HEK293 (cell line): ENCODE measurements at regions not wholly inside any gene's neighbourhood (a gene's known extent, or its start where the extent isn't known, plus 50 kb on each side); places are given as distances from the start of the nearest gene placed in this dataset.

ENCODE experiments used
- CTCF ChIA-PET: fragments of 350-600 bp; formaldehyde crosslinking; extraction: SDS; loops from one replicate; lab custom pipeline; 2021; ENCODE audit warnings: antibody characterized with exemption; lab: Yijun Ruan, JAX
- POLR2A ChIA-PET: fragments of 300-600 bp; formaldehyde crosslinking; extraction: SDS; loops from one replicate; lab custom pipeline; 2020; ENCODE audit warnings: antibody characterized with exemption, inconsistent platforms; lab: Yijun Ruan, JAX
- H3K27ac ChIP-seq: fragments of 200-500 bp; sonication (Bioruptor generic); 2 replicates; pipeline ENCODE4 v1.5.1; 2014; ENCODE audit warnings: low read depth, low read length, control low read depth, inconsistent platforms; ENCODE audit errors: extremely low read depth
- H3K36me3 ChIP-seq, 2 experiments: fragments of 200-500 bp in 1 of 2; sonication (Bioruptor generic) in 1 of 2; 1 replicate in 1 of 2; 2 replicates in 1 of 2; pipeline ENCODE4 v1.5.1; 2014 to 2017; ENCODE audit warnings: inconsistent platforms in 2 of 2, low read length in 2 of 2; ENCODE audit not compliant: control insufficient read depth in 2 of 2, insufficient read depth in 1 of 2
- H3K4me1 ChIP-seq: fragments of 200-500 bp; sonication (Bioruptor generic); 2 replicates; pipeline ENCODE4 v1.5.1; 2014; ENCODE audit warnings: mild to moderate bottlenecking, low read length, inconsistent platforms; ENCODE audit not compliant: control insufficient read depth, insufficient read depth
- H3K4me3 ChIP-seq: 2 replicates; pipeline ENCODE4 v1.5.1; 2011; ENCODE audit warnings: low read depth, mild to moderate bottlenecking, control low read depth, low read length, moderate library complexity
- H3K9me3 ChIP-seq: fragments of 200-500 bp; sonication (Bioruptor generic); 2 replicates; pipeline ENCODE4 v1.5.1; 2014; ENCODE audit warnings: low read depth, low read length, inconsistent platforms; ENCODE audit not compliant: control insufficient read depth, insufficient read depth
- AEBP2 ChIP-seq: fragments of 450-650 bp; formaldehyde crosslinking; IDR thresholded peaks from 2 replicates; pipeline ENCODE4 v1.5.1; 2016; ENCODE audit warnings: missing biosample characterization, missing genetic modification characterization, borderline replicate concordance
- BCL11A ChIP-seq: fragments of 450-650 bp; formaldehyde crosslinking; IDR thresholded peaks from 2 replicates; pipeline ENCODE4 v1.5.1; 2016; ENCODE audit warnings: low read depth, missing biosample characterization, missing genetic modification characterization
- HIC1 ChIP-seq: fragments of 450-650 bp; formaldehyde crosslinking; IDR thresholded peaks from 2 replicates; pipeline ENCODE4 v1.5.1; 2016; ENCODE audit warnings: missing biosample characterization, missing genetic modification characterization
- HOXD13 ChIP-seq: sonication (generic); formaldehyde crosslinking; IDR thresholded peaks from 2 replicates; pipeline ENCODE4 v1.8.0; 2022; ENCODE audit warnings: missing genetic modification reagents, borderline replicate concordance
- MZF1 ChIP-seq: fragments of 450-650 bp; formaldehyde crosslinking; IDR thresholded peaks from 2 replicates; pipeline ENCODE4 v1.5.1; 2017; ENCODE audit warnings: missing biosample characterization, missing genetic modification characterization, borderline replicate concordance
- SP7 ChIP-seq: fragments of 450-650 bp; formaldehyde crosslinking; IDR thresholded peaks from 2 replicates; pipeline ENCODE4 v1.5.1; 2016; ENCODE audit warnings: missing biosample characterization, missing genetic modification characterization
- TRIM28 ChIP-seq: IDR thresholded peaks from 2 replicates; pipeline ENCODE4 v1.6.1; 2011; ENCODE audit warnings: low read length, control low read depth, borderline replicate concordance
- ZBTB48 ChIP-seq: fragments of 450-650 bp; formaldehyde crosslinking; IDR thresholded peaks from 2 replicates; pipeline ENCODE4 v1.5.1; 2016; ENCODE audit warnings: missing biosample characterization, missing genetic modification characterization
- ZBTB8A ChIP-seq: fragments of 450-650 bp; formaldehyde crosslinking; IDR thresholded peaks from 2 replicates; pipeline ENCODE4 v1.5.1; 2016; ENCODE audit warnings: missing biosample characterization, missing genetic modification characterization
- ZFP37 ChIP-seq: fragments of 450-650 bp; formaldehyde crosslinking; IDR thresholded peaks from 2 replicates; pipeline ENCODE4 v1.5.1; 2016; ENCODE audit warnings: missing biosample characterization, missing genetic modification characterization
- ZNF133 ChIP-seq: fragments of 450-650 bp; formaldehyde crosslinking; IDR thresholded peaks from 2 replicates; pipeline ENCODE4 v1.5.1; 2016; ENCODE audit warnings: missing biosample characterization, missing genetic modification characterization
- ZNF148 ChIP-seq: fragments of 450-650 bp; formaldehyde crosslinking; IDR thresholded peaks from 2 replicates; pipeline ENCODE4 v1.5.0; 2017; ENCODE audit warnings: missing biosample characterization, missing genetic modification characterization, borderline replicate concordance
- ZNF169 ChIP-seq: fragments of 450-650 bp; formaldehyde crosslinking; IDR thresholded peaks from 2 replicates; pipeline ENCODE4 v1.5.1; 2016; ENCODE audit warnings: missing biosample characterization, missing genetic modification characterization
- ZNF18 ChIP-seq: fragments of 450-650 bp; formaldehyde crosslinking; IDR thresholded peaks from 2 replicates; pipeline ENCODE4 v1.5.1; 2016; ENCODE audit warnings: missing biosample characterization, missing genetic modification characterization
- ZNF404 ChIP-seq: fragments of 450-650 bp; formaldehyde crosslinking; IDR thresholded peaks from 2 replicates; pipeline ENCODE4 v1.5.1; 2017; ENCODE audit warnings: missing biosample characterization, missing genetic modification characterization
- ZNF416 ChIP-seq: fragments of 450-650 bp; formaldehyde crosslinking; IDR thresholded peaks from 2 replicates; pipeline ENCODE4 v1.5.1; 2016; ENCODE audit warnings: missing biosample characterization, missing genetic modification characterization
- ZNF473 ChIP-seq: fragments of 450-650 bp; formaldehyde crosslinking; IDR thresholded peaks from 2 replicates; pipeline ENCODE4 v1.5.1; 2017; ENCODE audit warnings: missing biosample characterization, missing genetic modification characterization
- ZNF501 ChIP-seq: fragments of 450-650 bp; formaldehyde crosslinking; IDR thresholded peaks from 2 replicates; pipeline ENCODE4 v1.5.1; 2016; ENCODE audit warnings: missing biosample characterization, missing genetic modification characterization
- ZNF529 ChIP-seq: fragments of 450-650 bp; formaldehyde crosslinking; IDR thresholded peaks from 2 replicates; pipeline ENCODE4 v1.5.1; 2017; ENCODE audit warnings: missing genetic modification characterization, missing biosample characterization; ENCODE audit not compliant: insufficient replicate concordance
- ZNF600 ChIP-seq: fragments of 450-650 bp; formaldehyde crosslinking; IDR thresholded peaks from 2 replicates; pipeline ENCODE4 v1.5.1; 2016; ENCODE audit warnings: missing biosample characterization, missing genetic modification characterization
- ZNF610 ChIP-seq: fragments of 450-650 bp; formaldehyde crosslinking; IDR thresholded peaks from 2 replicates; pipeline ENCODE4 v1.5.1; 2016; ENCODE audit warnings: missing biosample characterization, missing genetic modification characterization, borderline replicate concordance
- ZNF621 ChIP-seq: fragments of 450-650 bp; formaldehyde crosslinking; IDR thresholded peaks from 2 replicates; pipeline ENCODE4 v1.5.1; 2017; ENCODE audit warnings: missing biosample characterization, missing genetic modification characterization
- ZNF624 ChIP-seq: fragments of 450-650 bp; formaldehyde crosslinking; IDR thresholded peaks from 2 replicates; pipeline ENCODE4 v1.5.1; 2017; ENCODE audit warnings: missing biosample characterization, missing genetic modification characterization
- ZNF626 ChIP-seq: fragments of 450-650 bp; sonication (Bioruptor Pico); formaldehyde crosslinking; IDR thresholded peaks from 2 replicates; pipeline ENCODE4 v1.5.1; 2018; ENCODE audit warnings: missing biosample characterization, missing genetic modification characterization, inconsistent platforms
- ZNF664 ChIP-seq: fragments of 450-650 bp; formaldehyde crosslinking; IDR thresholded peaks from 2 replicates; pipeline ENCODE4 v1.5.1; 2016; ENCODE audit warnings: missing biosample characterization, missing genetic modification characterization
- ZNF677 ChIP-seq: fragments of 450-650 bp; IDR thresholded peaks from 2 replicates; pipeline ENCODE4 v1.5.0; 2018; ENCODE audit warnings: missing biosample characterization, mild to moderate bottlenecking, missing genetic modification characterization, moderate library complexity
- ZNF692 ChIP-seq: fragments of 450-650 bp; formaldehyde crosslinking; IDR thresholded peaks from 2 replicates; pipeline ENCODE4 v1.5.1; 2016; ENCODE audit warnings: missing biosample characterization, missing genetic modification characterization
- ZNF791 ChIP-seq: fragments of 450-650 bp; formaldehyde crosslinking; IDR thresholded peaks from 2 replicates; pipeline ENCODE4 v1.5.1; 2016; ENCODE audit warnings: missing biosample characterization, missing genetic modification characterization
- ZNF830 ChIP-seq: fragments of 450-650 bp; IDR thresholded peaks from 2 replicates; pipeline ENCODE4 v1.5.0; 2018; ENCODE audit warnings: missing biosample characterization, missing genetic modification characterization, low read depth, mild to moderate bottlenecking, moderate library complexity

- no peaks in the 10 kb centered on the region for H3K4me1 ChIP-seq
- ChIA-PET POLR2A (no interaction called here), CTCF (no interaction called here)
- H3K4me3 ChIP-seq, result no peak overlapping the region
- H3K9me3 ChIP-seq, result no peaks in the 10 kb centered on the region
- H3K36me3 ChIP-seq, result no peaks in the 10 kb centered on the region
- H3K27ac ChIP-seq, result no peak overlapping the region
- no peak for TF ChIP-seq ZBTB48 (tag by site-specific recombination)
- no peak for TF ChIP-seq ZNF830 (tag by site-specific recombination)
- TF ChIP-seq ZNF169 (tag by site-specific recombination), result no peak
- no peak for TF ChIP-seq HOXD13
- no peak for TF ChIP-seq ZNF600
- TF ChIP-seq ZNF626 (tag by site-specific recombination), result no peak
- no peak for TF ChIP-seq MZF1 (tag by site-specific recombination)
- no peak for TF ChIP-seq SP7
- no peak for TF ChIP-seq ZNF664
- TF ChIP-seq ZNF610 (tag by site-specific recombination), result no peak
- no peak for TF ChIP-seq ZNF148 (tag by site-specific recombination)
- no peak for TF ChIP-seq ZNF677
- no peak for TF ChIP-seq ZNF416 (tag by site-specific recombination)
- TF ChIP-seq ZNF692 (tag by site-specific recombination), result no peak
- no peak for TF ChIP-seq ZNF473
Observed at GRCh38 chr7:53900856-53901528, 641.2 kb upstream of the VSTM2A start.

- ChIA-PET POLR2A (no interaction called here), CTCF (no interaction called here)
- Histone ChIP-seq H3K4me3 (no peak overlapping the region), H3K27ac (no peak overlapping the region), H3K36me3 (no peaks in the 10 kb centered on the region), H3K4me1 (no peaks in the 10 kb centered on the region), H3K9me3 (no peaks in the 10 kb centered on the region)
- TF ChIP-seq TRIM28, result no peak
- TF ChIP-seq HIC1 (tag by site-specific recombination), result no peak
- TF ChIP-seq AEBP2 (tag by site-specific recombination), result no peak
- no peak for TF ChIP-seq ZNF501 (tag by site-specific recombination)
- TF ChIP-seq ZNF18 (tag by site-specific recombination), result no peak
- TF ChIP-seq ZNF529 (tag by site-specific recombination), result no peak
- no peak for TF ChIP-seq ZFP37
- TF ChIP-seq ZNF133 (tag by site-specific recombination), result no peak
- TF ChIP-seq ZNF791 (tag by site-specific recombination), result no peak
- no peak for TF ChIP-seq ZNF624 (tag by site-specific recombination)
- TF ChIP-seq ZNF404 (tag by site-specific recombination), result no peak
- no peak for TF ChIP-seq BCL11A (tag by site-specific recombination)
- no peak for TF ChIP-seq ZNF621 (tag by site-specific recombination)
- TF ChIP-seq ZBTB8A, result no peak
Observed at GRCh38 chr7:53904355-53904754, 637.8 kb upstream of the VSTM2A start.
